Astrocyte of the cerebellum (primary cell): ENCODE measurements at regions not wholly inside any gene's neighbourhood (a gene's known extent, or its start where the extent isn't known, plus 50 kb on each side); places are given as distances from the start of the nearest gene placed in this dataset.

ENCODE experiments used
- DNase-seq: peaks from one replicate; pipeline ENCODE4 v3.0.0-alpha.2; 2011; ENCODE audit warnings: low read depth
- H3K4me3 ChIP-seq: 2 replicates; pipeline ENCODE4 v1.5.1; 2011; ENCODE audit warnings: mild to moderate bottlenecking, low read depth, low read length, moderate library complexity
- in situ Hi-C: cut with HindIII; loops from 2 replicates; pipeline ENCODE4 v1.10.0; 2017; ENCODE audit warnings: low sequenced_read_pairs
- TF ChIP-seq, protein P1 (sequence below): IDR thresholded peaks from 2 replicates; pipeline ENCODE4 v1.5.1; 2012; ENCODE audit warnings: low read length, low read depth, moderate library complexity, mild to moderate bottlenecking; ENCODE audit errors: missing control alignments

DNA sequence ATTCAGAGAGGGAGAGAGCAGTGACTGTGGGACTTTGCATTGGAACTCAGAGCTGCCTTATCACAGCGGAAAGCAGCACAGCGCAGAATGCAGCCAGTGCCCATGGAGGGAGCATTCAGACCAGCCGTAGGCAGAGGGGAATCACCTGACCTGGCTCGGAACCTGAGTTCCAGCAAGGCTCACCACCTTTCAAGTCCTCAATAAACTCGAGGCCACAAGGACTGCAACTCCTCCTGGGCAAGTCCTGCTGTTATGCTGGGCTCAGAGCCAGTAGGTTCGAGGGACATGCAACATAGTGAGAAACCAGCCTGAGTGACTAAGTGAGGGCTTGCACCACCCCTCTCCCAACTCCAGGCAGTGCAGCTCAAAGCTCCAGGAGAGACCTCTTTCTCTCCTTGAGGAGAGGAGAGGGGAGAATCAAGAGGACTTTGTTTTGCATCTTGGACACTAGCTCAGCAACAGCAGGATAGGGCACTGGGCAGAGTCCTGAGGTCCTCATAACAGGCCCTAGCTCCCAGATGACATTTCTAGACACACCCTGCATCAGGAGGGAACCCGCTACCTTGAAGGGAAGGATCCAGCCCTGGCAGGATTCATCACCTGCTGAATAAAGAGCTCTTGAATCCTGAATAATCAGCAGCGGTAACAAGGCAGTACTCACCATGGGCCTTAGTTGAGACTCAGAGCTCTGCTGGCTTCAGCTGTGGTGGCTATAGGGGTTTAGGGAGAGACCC, 136.8 kb upstream of the OTOS start:
- in situ Hi-C loops = no loop called here
- TF ChIP-seq, protein P1, sequence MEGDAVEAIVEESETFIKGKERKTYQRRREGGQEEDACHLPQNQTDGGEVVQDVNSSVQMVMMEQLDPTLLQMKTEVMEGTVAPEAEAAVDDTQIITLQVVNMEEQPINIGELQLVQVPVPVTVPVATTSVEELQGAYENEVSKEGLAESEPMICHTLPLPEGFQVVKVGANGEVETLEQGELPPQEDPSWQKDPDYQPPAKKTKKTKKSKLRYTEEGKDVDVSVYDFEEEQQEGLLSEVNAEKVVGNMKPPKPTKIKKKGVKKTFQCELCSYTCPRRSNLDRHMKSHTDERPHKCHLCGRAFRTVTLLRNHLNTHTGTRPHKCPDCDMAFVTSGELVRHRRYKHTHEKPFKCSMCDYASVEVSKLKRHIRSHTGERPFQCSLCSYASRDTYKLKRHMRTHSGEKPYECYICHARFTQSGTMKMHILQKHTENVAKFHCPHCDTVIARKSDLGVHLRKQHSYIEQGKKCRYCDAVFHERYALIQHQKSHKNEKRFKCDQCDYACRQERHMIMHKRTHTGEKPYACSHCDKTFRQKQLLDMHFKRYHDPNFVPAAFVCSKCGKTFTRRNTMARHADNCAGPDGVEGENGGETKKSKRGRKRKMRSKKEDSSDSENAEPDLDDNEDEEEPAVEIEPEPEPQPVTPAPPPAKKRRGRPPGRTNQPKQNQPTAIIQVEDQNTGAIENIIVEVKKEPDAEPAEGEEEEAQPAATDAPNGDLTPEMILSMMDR = no peak
- no peak overlapping the region for H3K4me3 ChIP-seq
- no peak for DNase-seq

DNA sequence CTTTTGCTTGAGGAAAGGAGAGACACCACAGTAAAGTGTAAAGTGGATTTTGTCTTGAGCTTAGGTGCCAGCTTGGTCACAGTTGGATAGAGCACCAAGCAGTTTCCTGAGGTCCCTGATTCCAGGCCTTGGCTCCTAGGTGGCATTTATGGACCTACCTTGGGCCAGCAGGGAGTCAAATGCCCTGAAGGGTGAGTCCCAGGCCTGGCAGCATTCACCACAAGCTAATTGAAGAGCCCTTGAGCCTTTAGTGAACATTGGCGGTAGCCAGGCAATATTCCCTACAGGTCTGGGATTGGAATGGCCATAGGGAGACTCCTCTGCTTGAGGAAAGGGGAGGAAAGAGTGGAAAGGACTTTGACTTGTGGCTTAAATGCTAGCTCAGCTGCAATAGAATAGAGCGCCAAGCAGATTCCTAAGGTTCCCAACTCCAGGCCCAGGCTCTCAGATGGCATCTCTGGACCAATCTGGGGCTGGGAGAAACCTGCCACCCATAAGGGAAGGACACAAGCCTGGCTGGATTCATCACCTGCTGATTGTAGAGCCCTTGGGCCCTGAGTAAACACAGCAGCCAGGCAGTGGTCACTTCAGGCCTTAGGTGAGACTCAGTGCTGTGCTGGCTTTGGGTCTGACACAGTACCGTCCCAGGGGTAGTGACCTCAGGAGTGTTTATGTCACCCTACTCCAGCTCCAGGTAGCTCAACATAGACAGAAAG, 137.5 kb upstream of the OTOS start:
- no peak overlapping the region for H3K4me3 ChIP-seq
- DNase-seq = no peak
- in situ Hi-C loops = no loop called here
- TF ChIP-seq, protein P1 = no peak

DNA sequence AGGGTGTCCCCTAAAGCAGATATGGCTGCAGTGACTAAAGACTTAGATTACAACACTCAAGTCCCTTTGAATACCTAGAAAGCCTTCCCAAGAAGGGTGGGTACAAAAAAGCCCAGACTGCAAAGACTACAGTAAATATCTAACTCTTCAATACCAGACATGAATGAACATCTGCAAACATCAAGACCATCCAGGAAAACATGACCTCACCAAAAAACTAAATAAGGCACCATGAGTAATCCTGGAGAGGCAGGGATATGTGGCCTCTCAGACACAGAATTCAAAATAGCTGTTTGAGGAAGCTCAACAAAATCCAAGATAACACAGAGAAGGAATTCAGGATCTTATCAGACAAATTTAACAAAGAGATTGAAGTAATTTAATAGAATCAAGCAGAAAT, 138.2 kb upstream of the OTOS start:
- H3K4me3 ChIP-seq = no peak overlapping the region
- DNase-seq = no peak
- in situ Hi-C loops = no loop called here
- TF ChIP-seq, protein P1 = no peak

DNA sequence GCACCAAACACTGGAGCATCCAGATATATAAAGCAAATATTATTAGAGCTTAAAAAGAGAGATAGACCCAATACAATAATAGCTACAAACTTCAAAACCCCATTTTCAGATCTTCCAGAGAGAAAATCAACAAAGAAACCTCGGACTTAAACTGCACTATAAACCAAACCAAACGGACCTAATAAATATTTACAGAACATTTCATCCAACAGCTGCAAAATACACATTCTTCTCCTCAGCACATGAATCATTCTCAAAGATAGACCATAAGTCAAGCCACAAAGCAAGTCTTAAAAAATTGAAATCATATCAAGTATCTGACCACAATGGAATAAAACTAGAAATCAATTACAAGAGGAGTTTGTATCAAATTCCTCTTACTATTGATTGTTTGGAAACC, 140.2 kb upstream of the OTOS start:
- DNase-seq = no peak
- TF ChIP-seq, protein P1 = no peak
- no peak overlapping the region for H3K4me3 ChIP-seq
- in situ Hi-C loops = no loop called here

DNA sequence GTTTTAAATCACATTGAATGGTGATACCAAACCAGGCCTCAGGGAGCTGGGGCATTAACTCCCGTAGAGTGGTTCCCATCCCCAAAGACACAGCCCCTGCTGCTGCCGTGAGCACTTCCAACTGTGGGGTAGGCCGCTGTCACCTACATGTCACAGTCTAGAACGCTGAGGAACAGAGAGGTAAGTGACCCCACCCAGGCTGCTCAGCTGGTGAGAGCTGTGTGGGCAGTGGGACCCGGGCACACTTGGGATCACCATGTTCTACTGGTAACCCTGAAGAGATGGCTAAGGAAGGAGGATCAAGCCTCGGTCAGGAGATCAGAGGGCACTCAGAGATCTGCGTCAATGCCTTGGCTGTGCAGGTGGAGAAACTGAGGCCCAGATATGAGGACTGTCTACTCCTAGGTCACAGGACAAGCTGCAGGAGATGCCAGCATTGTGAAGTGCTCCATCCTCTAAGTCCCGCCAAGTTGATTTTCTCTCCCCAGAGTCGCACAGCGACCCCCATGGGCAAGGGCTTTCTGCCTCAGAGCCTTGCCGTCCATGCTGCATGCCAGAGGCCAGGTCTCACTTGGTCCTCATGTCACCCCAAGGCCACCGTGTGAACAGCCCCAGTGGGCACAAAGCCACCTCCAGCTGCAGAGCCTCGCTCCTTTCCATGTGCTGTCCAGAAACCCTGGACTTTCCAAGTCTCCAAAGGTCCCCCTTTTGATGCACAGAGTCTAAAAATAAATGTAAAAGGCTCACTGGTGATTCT, 144.2 kb upstream of the OTOS start:
- no peak overlapping the region for H3K4me3 ChIP-seq
- in situ Hi-C loops = no loop called here
- DNase-seq = no peak
- TF ChIP-seq, protein P1 = no peak

DNA sequence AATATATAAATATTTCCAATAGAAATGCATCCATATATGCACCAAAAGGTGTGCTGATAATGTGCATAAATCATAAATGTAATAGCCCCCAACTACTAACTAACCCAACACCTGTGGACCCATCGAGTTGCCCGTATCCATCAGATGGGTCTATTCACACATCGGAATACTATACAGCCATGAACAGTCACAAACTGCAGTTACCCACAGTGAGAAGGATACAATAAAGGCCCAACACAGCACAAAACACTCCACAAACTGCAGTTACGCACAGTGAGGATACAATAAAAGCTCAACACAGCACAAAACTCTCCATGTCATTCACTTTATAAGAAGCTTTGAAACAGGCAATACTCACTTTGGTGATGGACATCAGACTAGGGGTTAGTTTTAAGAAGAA, 145.3 kb upstream of the OTOS start:
- H3K4me3 ChIP-seq = no peak overlapping the region
- in situ Hi-C loops = no loop called here
- TF ChIP-seq, protein P1 = no peak
- DNase-seq = no peak
